HL-60 (cell line): ENCODE measurements at regions not wholly inside any gene's neighbourhood (a gene's known extent, or its start where the extent isn't known, plus 50 kb on each side); places are given as distances from the start of the nearest gene placed in this dataset.

Experiments
- DNase-seq, 2 experiments: peaks; one replicate each; pipeline ENCODE4 v3.0.0-alpha.2; 2010 to 2020; ENCODE audit warnings: low read depth in 1 of 2, low spot score in 1 of 2
- H3K27ac ChIP-seq: fragments of 250-450 bp; sonication (Bioruptor Pico); replicated peaks from 2 replicates; pipeline ENCODE4 v1.5.1; 2020; ENCODE audit warnings: mild to moderate bottlenecking, moderate library complexity
- H3K27me3 ChIP-seq: fragments of 250-450 bp; sonication (Bioruptor Pico); 2 replicates; pipeline ENCODE4 v1.5.1; 2021; ENCODE audit warnings: mild to moderate bottlenecking, moderate library complexity; ENCODE audit not compliant: insufficient read depth, poor library complexity, severe bottlenecking
- H3K4me3 ChIP-seq: replicated peaks from 2 replicates; pipeline ENCODE4 v1.5.1; 2011; ENCODE audit warnings: mild to moderate bottlenecking, control low read depth, low read length; ENCODE audit not compliant: insufficient read depth
- GABPA ChIP-seq: IDR thresholded peaks from 2 replicates; pipeline ENCODE4 v1.6.1; 2012; ENCODE audit warnings: low read depth
- POLR2AphosphoS5 ChIP-seq: IDR thresholded peaks from 2 replicates; pipeline ENCODE4 v1.6.1; 2012; ENCODE audit warnings: low read depth
- SPI1 ChIP-seq: IDR thresholded peaks from 2 replicates; pipeline ENCODE4 v1.6.1; 2012; ENCODE audit warnings: low read depth, mild to moderate bottlenecking, borderline replicate concordance
- TF ChIP-seq, protein P1 (sequence below): IDR thresholded peaks from 2 replicates; pipeline ENCODE4 v1.6.1; 2012; ENCODE audit warnings: low read depth; ENCODE audit not compliant: insufficient replicate concordance
- TF ChIP-seq, protein P2 (sequence below): IDR thresholded peaks from one replicate; pipeline ENCODE4 v1.5.1; 2011; ENCODE audit warnings: low read length, control low read depth, inconsistent platforms; ENCODE audit not compliant: insufficient read depth

DNA sequence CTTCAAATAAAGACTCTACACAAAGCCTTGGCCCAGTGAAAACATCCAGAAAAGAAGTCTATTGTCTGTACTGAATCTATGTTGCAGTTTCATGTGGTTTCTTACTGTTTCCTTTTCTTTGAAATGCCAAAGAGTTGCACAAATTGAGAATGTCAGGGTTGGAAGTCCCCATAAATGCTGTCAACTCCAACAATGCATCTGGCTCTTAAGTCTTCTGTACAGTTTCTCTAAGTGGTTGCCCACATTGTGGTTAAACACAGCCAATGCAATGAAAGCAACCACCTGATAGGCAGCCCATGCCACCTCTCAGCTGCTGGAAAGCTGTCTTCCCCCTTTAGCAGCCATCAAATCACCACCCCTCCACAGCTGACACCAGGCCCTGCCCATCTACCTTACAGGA, 67.2 kb upstream of the C1GALT1C1 start:
- Histone ChIP-seq H3K27ac (no peak overlapping the region), H3K27me3 (no peaks in the 10 kb centered on the region), H3K4me3 (no peak overlapping the region)
- TF ChIP-seq GABPA (no peak), SPI1 (no peak), POLR2AphosphoS5 (no peak)
- TF ChIP-seq, protein P1, sequence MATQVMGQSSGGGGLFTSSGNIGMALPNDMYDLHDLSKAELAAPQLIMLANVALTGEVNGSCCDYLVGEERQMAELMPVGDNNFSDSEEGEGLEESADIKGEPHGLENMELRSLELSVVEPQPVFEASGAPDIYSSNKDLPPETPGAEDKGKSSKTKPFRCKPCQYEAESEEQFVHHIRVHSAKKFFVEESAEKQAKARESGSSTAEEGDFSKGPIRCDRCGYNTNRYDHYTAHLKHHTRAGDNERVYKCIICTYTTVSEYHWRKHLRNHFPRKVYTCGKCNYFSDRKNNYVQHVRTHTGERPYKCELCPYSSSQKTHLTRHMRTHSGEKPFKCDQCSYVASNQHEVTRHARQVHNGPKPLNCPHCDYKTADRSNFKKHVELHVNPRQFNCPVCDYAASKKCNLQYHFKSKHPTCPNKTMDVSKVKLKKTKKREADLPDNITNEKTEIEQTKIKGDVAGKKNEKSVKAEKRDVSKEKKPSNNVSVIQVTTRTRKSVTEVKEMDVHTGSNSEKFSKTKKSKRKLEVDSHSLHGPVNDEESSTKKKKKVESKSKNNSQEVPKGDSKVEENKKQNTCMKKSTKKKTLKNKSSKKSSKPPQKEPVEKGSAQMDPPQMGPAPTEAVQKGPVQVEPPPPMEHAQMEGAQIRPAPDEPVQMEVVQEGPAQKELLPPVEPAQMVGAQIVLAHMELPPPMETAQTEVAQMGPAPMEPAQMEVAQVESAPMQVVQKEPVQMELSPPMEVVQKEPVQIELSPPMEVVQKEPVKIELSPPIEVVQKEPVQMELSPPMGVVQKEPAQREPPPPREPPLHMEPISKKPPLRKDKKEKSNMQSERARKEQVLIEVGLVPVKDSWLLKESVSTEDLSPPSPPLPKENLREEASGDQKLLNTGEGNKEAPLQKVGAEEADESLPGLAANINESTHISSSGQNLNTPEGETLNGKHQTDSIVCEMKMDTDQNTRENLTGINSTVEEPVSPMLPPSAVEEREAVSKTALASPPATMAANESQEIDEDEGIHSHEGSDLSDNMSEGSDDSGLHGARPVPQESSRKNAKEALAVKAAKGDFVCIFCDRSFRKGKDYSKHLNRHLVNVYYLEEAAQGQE = no peak
- TF ChIP-seq, protein P2, sequence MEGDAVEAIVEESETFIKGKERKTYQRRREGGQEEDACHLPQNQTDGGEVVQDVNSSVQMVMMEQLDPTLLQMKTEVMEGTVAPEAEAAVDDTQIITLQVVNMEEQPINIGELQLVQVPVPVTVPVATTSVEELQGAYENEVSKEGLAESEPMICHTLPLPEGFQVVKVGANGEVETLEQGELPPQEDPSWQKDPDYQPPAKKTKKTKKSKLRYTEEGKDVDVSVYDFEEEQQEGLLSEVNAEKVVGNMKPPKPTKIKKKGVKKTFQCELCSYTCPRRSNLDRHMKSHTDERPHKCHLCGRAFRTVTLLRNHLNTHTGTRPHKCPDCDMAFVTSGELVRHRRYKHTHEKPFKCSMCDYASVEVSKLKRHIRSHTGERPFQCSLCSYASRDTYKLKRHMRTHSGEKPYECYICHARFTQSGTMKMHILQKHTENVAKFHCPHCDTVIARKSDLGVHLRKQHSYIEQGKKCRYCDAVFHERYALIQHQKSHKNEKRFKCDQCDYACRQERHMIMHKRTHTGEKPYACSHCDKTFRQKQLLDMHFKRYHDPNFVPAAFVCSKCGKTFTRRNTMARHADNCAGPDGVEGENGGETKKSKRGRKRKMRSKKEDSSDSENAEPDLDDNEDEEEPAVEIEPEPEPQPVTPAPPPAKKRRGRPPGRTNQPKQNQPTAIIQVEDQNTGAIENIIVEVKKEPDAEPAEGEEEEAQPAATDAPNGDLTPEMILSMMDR = no peak
- DNase-seq = no peak

DNA sequence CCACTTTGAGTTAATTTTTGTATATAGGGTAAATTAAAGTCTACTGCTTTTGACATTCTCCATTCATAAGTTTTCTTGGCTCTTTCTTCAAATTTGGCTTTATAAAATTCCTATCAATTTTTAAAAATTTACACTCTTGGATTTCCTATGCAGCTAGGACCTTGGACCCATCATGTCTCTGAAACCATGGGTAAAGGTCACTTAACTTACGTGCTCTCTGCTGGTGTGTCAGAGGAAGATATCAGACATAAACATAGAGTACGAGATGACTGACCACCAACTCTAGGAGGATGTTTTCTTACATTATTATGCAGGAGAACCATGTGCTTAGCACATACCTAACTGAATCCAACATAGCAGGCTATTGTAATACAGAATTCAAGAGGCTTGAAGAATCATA, 62.5 kb upstream of the C1GALT1C1 start:
- Histone ChIP-seq H3K27me3 (no peaks in the 10 kb centered on the region), H3K4me3 (no peak overlapping the region), H3K27ac (no peak overlapping the region)
- no peak for DNase-seq
- no peak for TF ChIP-seq GABPA
- TF ChIP-seq SPI1 = no peak
- TF ChIP-seq, protein P1 = no peak
- no peak for TF ChIP-seq POLR2AphosphoS5
- TF ChIP-seq, protein P2 = no peak

DNA sequence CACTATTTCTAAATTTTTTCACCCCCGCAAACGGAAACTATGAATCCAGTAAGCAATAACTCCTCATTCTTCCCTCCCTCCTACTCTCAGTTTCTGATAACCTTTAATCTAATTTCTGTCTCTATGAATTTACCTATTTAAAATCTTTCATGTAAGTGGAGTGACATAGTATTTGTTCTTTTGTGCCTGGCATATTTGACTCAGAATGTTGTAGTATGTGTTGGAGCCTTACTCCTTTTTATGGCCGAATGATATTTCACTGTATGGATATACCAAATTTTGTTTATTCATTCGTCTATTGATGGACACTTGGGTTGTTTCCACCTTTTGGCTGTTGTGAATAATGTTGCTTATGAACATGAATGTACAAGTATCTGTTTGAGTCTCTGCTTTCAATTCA, 61.1 kb upstream of the C1GALT1C1 start:
- DNase-seq = no peak
- TF ChIP-seq SPI1 (no peak), GABPA (no peak), POLR2AphosphoS5 (no peak)
- TF ChIP-seq, protein P1 = no peak
- TF ChIP-seq, protein P2 = no peak
- Histone ChIP-seq H3K27ac (no peak overlapping the region), H3K4me3 (no peak overlapping the region), H3K27me3 (no peaks in the 10 kb centered on the region)
